HEK293T (cell line): ENCODE measurements at regions not wholly inside any gene's neighbourhood (a gene's known extent, or its start where the extent isn't known, plus 50 kb on each side); places are given as distances from the start of the nearest gene placed in this dataset.
"Not testable (repeated sequence)": the region's sequence is repeated elsewhere in the genome, so short reads cannot be mapped to it uniquely, and the experiment has no call there.

Experiments
- CTCF ChIA-PET: fragments of 350-600 bp; formaldehyde crosslinking; extraction: SDS; loops from one replicate; lab custom pipeline; 2021; ENCODE audit warnings: antibody characterized with exemption, inconsistent platforms; lab: Yijun Ruan, JAX
- POLR2A ChIA-PET: fragments of 350-600 bp; formaldehyde crosslinking; extraction: SDS; loops from one replicate; lab custom pipeline; 2020; ENCODE audit warnings: antibody characterized with exemption, inconsistent platforms; lab: Yijun Ruan, JAX
- DNase-seq: peaks from one replicate; pipeline ENCODE4 v3.0.0; 2012; ENCODE audit warnings: mixed read lengths; ENCODE audit errors: extremely low spot score
- ARNT ChIP-seq: fragments of 450-650 bp; IDR thresholded peaks from 2 replicates; pipeline ENCODE4 v1.6.1; 2017; ENCODE audit warnings: mild to moderate bottlenecking
- BHLHE40 ChIP-seq: fragments of 450-650 bp; IDR thresholded peaks from 2 replicates; pipeline ENCODE4 v1.6.1; 2016; ENCODE audit warnings: mild to moderate bottlenecking, moderate library complexity, borderline replicate concordance
- CTBP1 ChIP-seq: fragments of 450-650 bp; IDR thresholded peaks from 2 replicates; pipeline ENCODE4 v1.6.1; 2016; ENCODE audit warnings: borderline replicate concordance
- ELF4 ChIP-seq: fragments of 450-650 bp; IDR thresholded peaks from 2 replicates; pipeline ENCODE4 v1.6.1; 2017; ENCODE audit warnings: antibody characterized with exemption
- FOXA1 ChIP-seq: fragments of 450-650 bp; IDR thresholded peaks from 2 replicates; pipeline ENCODE4 v1.6.1; 2016; ENCODE audit warnings: mild to moderate bottlenecking
- FOXK2 ChIP-seq: fragments of 450-650 bp; IDR thresholded peaks from 2 replicates; pipeline ENCODE4 v1.6.1; 2016; ENCODE audit warnings: mild to moderate bottlenecking
- FOXM1 ChIP-seq: fragments of 450-650 bp; IDR thresholded peaks from 2 replicates; pipeline ENCODE4 v1.6.1; 2017; ENCODE audit warnings: mild to moderate bottlenecking, borderline replicate concordance
- HDGF ChIP-seq: fragments of 450-650 bp; IDR thresholded peaks from 2 replicates; pipeline ENCODE4 v1.6.1; 2017; ENCODE audit warnings: antibody characterized with exemption, borderline replicate concordance
- L3MBTL2 ChIP-seq: fragments of 450-650 bp; conservative IDR thresholded peaks from 2 replicates; pipeline ENCODE4 v1.6.1; 2016; ENCODE audit warnings: mild to moderate bottlenecking
- LEF1 ChIP-seq: fragments of 450-650 bp; IDR thresholded peaks from 2 replicates; pipeline ENCODE4 v1.6.1; 2017; ENCODE audit warnings: mild to moderate bottlenecking, borderline replicate concordance
- NFRKB ChIP-seq: fragments of 450-650 bp; IDR thresholded peaks from 2 replicates; pipeline ENCODE4 v1.6.1; 2016; ENCODE audit warnings: mild to moderate bottlenecking, moderate library complexity
- PKNOX1 ChIP-seq: fragments of 450-650 bp; IDR thresholded peaks from 2 replicates; pipeline ENCODE4 v1.6.1; 2016
- SP1 ChIP-seq: fragments of 450-650 bp; IDR thresholded peaks from 2 replicates; pipeline ENCODE4 v1.6.1; 2017
- SUZ12 ChIP-seq: fragments of 450-650 bp; IDR thresholded peaks from 2 replicates; pipeline ENCODE4 v1.6.1; 2016; ENCODE audit warnings: mild to moderate bottlenecking
- TARDBP ChIP-seq: fragments of 450-650 bp; IDR thresholded peaks from 2 replicates; pipeline ENCODE4 v1.6.1; 2016
- ZNF384 ChIP-seq: fragments of 450-650 bp; IDR thresholded peaks from 2 replicates; pipeline ENCODE4 v1.6.1; 2016

- TF ChIP-seq FOXA1 (no peak), NFRKB (no peak), TARDBP (no peak), L3MBTL2 (no peak), CTBP1 (no peak), ELF4 (no peak), HDGF (no peak), SUZ12 (no peak)
- ChIA-PET CTCF (no interaction called here), POLR2A (no interaction called here)
- DNase-seq = no peak
These were observed 336.3 kb downstream of the TFAP2A start for GRCh38 chr6:10078581-10078980.

- CTCF ChIA-PET, POLR2A ChIA-PET: not testable (repeated sequence)
These were observed 340.1 kb downstream of the TFAP2A start for GRCh38 chr6:10074726-10075125.

GRCh38 chr6:10073341-10073740 is 341.5 kb downstream of the TFAP2A start:
- TF ChIP-seq FOXA1 (no peak), TARDBP (no peak), PKNOX1 (no peak), CTBP1 (no peak), HDGF (no peak), SP1 (no peak), L3MBTL2 (no peak), ZNF384 (no peak), FOXM1 (no peak)
- no peak for DNase-seq
- ChIA-PET POLR2A (no interaction called here), CTCF (no interaction called here)

More at GRCh38 chr6:10074726-10075125, 340.1 kb downstream of the TFAP2A start:
- DNase-seq = not testable (repeated sequence)

- ChIA-PET POLR2A (no interaction called here), CTCF (no interaction called here)
- DNase-seq = no peak
These were observed 343.1 kb downstream of the TFAP2A start for GRCh38 chr6:10071631-10072220.

GRCh38 chr6:10060004-10060403 is 354.9 kb downstream of the TFAP2A start:
- no peak for DNase-seq
- ChIA-PET POLR2A (no interaction called here), CTCF (no interaction called here)
- TF ChIP-seq BHLHE40 = no peak
- no peak for TF ChIP-seq ZNF384
- no peak for TF ChIP-seq ARNT
- TF ChIP-seq SUZ12 = no peak
- TF ChIP-seq LEF1 = no peak
- TF ChIP-seq PKNOX1 = no peak
- TF ChIP-seq NFRKB = no peak
- no peak for TF ChIP-seq FOXK2
- TF ChIP-seq HDGF = no peak
- TF ChIP-seq CTBP1 = no peak
- TF ChIP-seq FOXM1 = no peak
- no peak for TF ChIP-seq L3MBTL2
- no peak for TF ChIP-seq ELF4
- TF ChIP-seq SP1 = no peak
- TF ChIP-seq TARDBP = no peak
- TF ChIP-seq FOXA1 = no peak

More at GRCh38 chr6:10071631-10072220, 343.1 kb downstream of the TFAP2A start:
- TF ChIP-seq FOXK2 = no peak
- no peak for TF ChIP-seq FOXA1
- TF ChIP-seq ARNT = no peak
- no peak for TF ChIP-seq HDGF
- TF ChIP-seq SUZ12 = no peak
- no peak for TF ChIP-seq SP1
- no peak for TF ChIP-seq ZNF384
- no peak for TF ChIP-seq ELF4

- CTCF ChIA-PET = no interaction called here
- DNase-seq = no peak
- no peak for TF ChIP-seq FOXA1
- no peak for TF ChIP-seq HDGF
- TF ChIP-seq SUZ12 = no peak
- no peak for TF ChIP-seq L3MBTL2
- TF ChIP-seq FOXM1 = no peak
- no peak for TF ChIP-seq CTBP1
- no peak for TF ChIP-seq ARNT
- TF ChIP-seq NFRKB = no peak
- TF ChIP-seq BHLHE40 = no peak
- TF ChIP-seq ZNF384 = no peak
- no peak for TF ChIP-seq PKNOX1
- no peak for TF ChIP-seq TARDBP
- TF ChIP-seq LEF1 = no peak
- no peak for TF ChIP-seq SP1
- TF ChIP-seq ELF4 = no peak
- TF ChIP-seq FOXK2 = no peak
- POLR2A ChIA-PET = no interaction called here
These were observed 360.2 kb downstream of the TFAP2A start for GRCh38 chr6:10054672-10055071.

GRCh38 chr6:10051283-10051682 is 363.6 kb downstream of the TFAP2A start:
- POLR2A ChIA-PET = no interaction called here
- no peak for TF ChIP-seq ELF4
- no peak for TF ChIP-seq BHLHE40
- TF ChIP-seq L3MBTL2 = no peak
- TF ChIP-seq PKNOX1 = no peak
- TF ChIP-seq FOXM1 = no peak
- TF ChIP-seq FOXK2 = no peak
- TF ChIP-seq TARDBP = no peak
- no peak for TF ChIP-seq SP1
- no peak for TF ChIP-seq CTBP1
- no peak for TF ChIP-seq LEF1
- TF ChIP-seq ZNF384 = no peak

More at GRCh38 chr6:10051283-10051682, 363.6 kb downstream of the TFAP2A start:
- no peak for DNase-seq
- CTCF ChIA-PET = no interaction called here
